HEK293T (cell line): ENCODE measurements at regions not wholly inside any gene's neighbourhood (a gene's known extent, or its start where the extent isn't known, plus 50 kb on each side); places are given as distances from the start of the nearest gene placed in this dataset.

ENCODE experiments used
- BHLHE40 ChIP-seq: fragments of 450-650 bp; IDR thresholded peaks from 2 replicates; pipeline ENCODE4 v1.6.1; 2016; ENCODE audit warnings: mild to moderate bottlenecking, moderate library complexity, borderline replicate concordance
- FOXK2 ChIP-seq: fragments of 450-650 bp; IDR thresholded peaks from 2 replicates; pipeline ENCODE4 v1.6.1; 2016; ENCODE audit warnings: mild to moderate bottlenecking
- HDGF ChIP-seq: fragments of 450-650 bp; IDR thresholded peaks from 2 replicates; pipeline ENCODE4 v1.6.1; 2017; ENCODE audit warnings: antibody characterized with exemption, borderline replicate concordance
- SP1 ChIP-seq: fragments of 450-650 bp; IDR thresholded peaks from 2 replicates; pipeline ENCODE4 v1.6.1; 2017
- TF ChIP-seq, protein P1 (sequence below): fragments of 450-650 bp; IDR thresholded peaks from 2 replicates; pipeline ENCODE4 v1.6.1; 2016

DNA sequence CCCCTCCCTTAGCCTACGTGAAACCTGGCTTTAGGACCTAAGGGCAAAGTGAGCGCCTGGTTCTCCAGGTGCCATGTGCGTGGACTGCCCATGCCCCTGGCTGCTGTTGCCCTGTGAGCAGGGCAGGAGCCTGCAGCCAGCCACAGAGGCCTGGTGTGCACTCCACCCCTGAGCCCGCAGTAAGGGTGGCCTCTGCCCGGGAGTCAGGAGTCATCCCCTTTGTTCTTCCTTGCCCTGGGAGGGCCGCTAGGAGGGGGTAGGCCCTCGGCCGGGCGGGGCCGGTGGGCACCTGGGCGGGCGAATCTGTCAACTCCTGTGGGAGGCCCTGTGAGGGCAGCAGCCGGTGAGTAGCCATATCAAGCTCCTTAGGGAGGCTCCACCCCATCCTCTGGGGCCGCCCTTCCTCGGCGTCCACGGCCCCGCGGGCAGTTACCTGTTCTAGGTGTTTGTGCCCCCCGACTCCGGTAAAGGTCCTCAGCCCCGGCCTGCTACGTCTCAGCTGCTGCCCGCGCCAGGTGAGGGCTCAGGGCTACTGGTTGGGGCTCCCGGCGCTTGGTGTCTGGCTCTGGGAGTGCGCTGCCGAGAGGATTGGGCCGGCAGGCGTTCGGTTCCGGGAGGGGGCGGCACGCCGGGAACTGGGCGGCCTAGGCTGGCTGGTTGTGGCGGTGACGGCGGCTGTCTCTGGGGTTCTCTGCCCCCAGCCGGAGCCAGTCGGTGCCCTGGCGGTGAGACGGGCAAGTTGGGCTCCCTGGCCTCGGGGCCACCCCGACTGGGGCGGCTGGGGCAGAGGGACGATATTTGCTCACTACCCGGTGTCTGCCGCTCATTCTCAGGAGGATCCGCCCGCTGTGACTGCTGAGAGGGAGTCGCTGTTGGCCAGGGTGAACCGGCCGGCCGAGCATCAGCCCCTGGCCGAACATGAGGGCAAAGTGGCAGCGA is 1060.2 kb downstream of the TECRL start:
- TF ChIP-seq, protein P1, sequence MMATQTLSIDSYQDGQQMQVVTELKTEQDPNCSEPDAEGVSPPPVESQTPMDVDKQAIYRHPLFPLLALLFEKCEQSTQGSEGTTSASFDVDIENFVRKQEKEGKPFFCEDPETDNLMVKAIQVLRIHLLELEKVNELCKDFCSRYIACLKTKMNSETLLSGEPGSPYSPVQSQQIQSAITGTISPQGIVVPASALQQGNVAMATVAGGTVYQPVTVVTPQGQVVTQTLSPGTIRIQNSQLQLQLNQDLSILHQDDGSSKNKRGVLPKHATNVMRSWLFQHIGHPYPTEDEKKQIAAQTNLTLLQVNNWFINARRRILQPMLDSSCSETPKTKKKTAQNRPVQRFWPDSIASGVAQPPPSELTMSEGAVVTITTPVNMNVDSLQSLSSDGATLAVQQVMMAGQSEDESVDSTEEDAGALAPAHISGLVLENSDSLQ = no peak
- TF ChIP-seq BHLHE40 (no peak), FOXK2 (no peak), SP1 (no peak), HDGF (no peak)
